HG02642 (cell line): ENCODE measurements at regions not wholly inside any gene's neighbourhood (a gene's known extent, or its start where the extent isn't known, plus 50 kb on each side); places are given as distances from the start of the nearest gene placed in this dataset.

Source experiments
- ATAC-seq: cut with Tn5 transposase; IDR thresholded peaks from one replicate; pipeline ENCODE4 v1.9.1; 2021; ENCODE audit warnings: mild to moderate bottlenecking; ENCODE audit not compliant: unreplicated experiment, poor library complexity

DNA sequence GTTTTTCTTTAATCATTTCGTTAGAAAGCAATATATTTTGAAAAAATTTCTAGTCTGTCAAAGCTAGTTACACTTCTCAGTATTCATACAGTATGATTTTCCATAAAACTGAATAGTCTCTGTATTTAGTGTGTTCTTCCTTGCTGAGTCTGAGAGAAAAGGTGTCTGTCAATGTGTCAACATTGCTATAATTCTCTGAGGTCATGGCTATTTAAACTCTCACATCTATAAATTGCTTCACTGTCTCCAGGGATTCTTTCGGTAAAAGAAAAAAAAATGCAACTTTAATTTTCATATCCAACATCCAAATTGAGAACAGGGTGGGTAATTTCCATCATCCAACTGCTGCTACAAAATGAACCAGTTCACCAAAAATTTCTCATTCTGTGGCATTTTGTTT lies 319.7 kb upstream of the GHITM start:
- no peak for ATAC-seq

DNA sequence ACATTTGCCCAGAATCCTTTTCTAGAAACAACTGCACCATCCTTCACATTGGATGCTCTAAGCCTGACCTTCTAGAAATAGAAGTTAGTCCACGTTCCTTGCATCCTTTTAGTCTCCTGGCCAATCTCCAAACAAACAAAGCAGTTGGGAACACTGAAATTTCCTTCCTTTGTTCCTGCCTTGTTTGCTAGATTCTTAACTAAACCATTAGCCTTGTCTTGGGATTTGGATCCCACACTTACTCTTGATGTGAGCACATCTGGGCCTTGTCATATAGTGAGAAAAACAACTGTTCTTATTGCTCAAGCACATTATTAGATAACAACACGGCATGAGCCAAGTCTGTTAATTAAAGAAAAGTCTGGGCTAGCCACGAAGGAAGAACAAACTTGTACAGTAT lies 319.3 kb upstream of the GHITM start:
- no peak for ATAC-seq

DNA sequence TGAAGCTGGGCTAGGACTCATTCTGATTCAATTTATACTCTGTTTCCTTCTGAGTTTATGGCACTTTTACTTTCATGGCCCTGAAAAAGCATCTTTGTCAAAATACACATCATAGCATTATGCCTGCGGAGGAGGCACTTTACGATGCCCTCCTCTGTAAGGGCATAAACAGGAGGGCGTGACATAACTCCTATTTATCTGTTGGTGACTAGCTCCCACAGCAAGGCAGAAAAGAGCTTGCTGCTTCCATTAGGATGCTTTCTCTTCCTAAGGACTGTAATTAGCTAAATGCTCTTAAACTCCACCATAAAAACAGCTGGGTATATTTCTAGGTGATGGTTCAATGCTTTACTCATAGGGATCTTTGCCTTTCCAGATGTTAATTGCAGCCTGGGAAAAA lies 315.2 kb upstream of the GHITM start:
- no peak for ATAC-seq

DNA sequence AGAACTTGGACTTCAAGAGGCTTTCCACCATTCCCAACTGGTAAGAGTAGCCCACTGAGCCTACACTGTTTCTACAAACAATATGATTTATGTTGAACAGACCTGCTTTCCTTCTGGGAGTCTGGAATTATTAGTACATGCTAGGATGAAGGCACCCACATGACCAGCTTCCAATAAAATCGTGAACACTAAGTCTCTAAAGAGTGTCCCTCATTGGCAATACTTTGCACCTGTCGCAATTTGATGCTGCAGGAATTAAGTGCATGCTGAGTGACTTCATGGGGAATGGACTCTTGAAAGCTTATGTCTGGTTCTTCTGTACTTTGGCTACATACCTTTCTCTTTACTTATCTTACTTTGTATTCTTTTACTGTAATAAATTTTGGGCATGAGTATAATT lies 305.2 kb upstream of the GHITM start:
- no peak for ATAC-seq

DNA sequence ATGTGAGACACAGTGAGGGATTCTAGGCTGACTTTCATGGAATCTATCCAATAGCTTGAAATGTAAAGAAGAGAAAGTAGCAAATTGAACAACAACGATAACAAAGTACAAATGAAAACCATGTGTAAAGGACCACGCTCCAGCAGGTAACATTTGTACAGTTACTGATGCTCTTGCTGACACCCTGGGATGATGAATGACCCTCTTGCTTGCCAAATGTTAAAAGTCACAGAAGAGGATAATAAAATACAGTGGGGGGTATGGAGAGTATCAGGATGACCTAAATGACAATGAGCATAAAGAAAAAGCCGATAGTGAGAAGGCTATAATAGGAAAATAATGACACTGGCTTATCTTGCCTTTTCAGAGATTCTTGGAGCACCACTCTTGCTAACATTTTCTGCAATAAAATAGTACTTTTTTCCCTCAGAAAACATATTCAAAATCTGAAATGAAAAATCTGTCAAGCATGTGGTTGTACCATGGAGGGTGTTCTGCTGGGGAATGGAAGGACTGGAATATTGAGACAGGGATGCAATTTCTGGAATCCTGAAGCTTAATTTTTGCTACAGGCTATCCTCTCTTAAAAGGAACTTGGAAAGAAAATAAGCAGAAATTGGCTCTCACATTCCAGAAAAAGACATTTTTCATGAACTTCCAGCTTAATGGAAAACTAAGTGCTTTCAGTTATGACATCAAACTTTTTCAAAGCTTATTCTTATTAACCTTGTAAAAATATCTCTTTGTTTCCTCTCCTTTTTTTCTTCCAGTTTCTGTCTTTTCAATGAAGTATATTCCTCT lies 303.2 kb upstream of the GHITM start:
- no peak for ATAC-seq

DNA sequence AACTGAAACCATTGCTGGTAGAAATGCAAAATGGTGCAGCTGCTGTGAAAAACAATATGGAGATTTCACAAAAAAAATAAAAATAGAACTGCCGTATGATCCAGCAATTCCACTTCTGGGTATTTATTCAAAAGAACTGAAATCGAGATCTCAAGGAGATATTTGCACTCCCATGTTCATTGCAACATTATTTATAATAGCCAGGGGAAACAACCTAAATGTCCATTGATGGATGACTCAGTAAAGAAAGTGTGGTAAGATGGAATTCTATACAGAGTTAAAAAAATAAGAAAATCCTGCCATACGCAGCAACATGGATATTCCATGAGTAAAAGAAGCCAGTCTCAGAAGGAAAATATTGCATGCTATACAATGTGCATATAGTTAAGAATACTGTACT lies 290.6 kb upstream of the GHITM start:
- no peak for ATAC-seq

DNA sequence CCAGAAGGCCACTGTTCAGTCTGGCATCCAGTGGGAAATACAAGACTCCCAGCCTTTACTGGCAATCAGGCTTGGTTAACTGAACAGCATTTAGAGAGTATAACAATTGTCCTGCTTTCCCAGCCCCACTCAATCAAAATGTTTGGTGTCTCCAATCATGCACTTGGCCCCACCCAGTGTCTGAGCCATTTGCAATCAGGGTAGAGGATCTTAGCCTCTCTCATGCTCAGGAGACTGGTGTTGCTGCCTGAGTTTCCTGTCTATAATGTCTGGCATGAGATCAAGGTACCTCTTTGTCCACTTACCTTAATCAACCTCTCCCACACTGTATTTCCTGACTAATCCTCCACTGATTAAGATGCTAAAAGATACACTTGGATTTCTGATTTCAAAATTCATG lies 290.2 kb upstream of the GHITM start:
- ATAC-seq = no peak

DNA sequence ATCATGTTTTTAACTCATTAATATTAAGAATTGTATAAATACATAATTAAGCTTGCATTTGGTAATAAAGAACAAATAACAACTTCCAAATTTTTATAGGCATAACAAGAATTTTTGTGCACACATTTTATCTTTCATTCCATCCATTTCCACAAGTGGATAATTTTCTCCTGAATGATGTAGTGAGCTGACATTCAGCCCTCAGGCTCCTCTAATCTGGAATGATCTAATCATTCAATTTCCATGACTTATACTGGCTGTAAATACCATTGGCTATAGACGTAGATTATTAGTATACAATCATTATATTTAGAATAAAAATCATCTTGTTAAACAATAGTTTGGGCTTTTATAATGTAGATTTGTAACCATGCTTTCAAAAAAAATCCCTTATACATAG lies 287.2 kb upstream of the GHITM start:
- no peak for ATAC-seq

DNA sequence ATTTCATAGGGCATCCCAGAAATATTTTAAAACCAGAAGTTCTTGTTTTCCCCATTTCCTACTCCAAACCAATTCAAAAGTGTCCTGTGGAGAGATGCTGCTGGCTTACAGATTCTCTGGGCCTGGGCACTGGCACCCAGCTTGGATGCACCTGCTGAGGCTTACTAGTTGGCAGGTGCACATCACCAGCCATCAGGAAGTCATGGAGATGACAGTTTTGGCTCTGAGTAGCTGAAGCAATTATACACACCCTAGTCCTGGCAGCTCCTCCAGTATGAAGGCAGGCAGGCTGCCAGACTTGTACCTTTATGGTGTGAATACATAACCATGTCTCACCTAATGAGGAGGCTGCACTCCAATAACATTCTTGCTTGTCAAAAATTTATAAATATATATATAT lies 276.6 kb upstream of the GHITM start:
- no peak for ATAC-seq

DNA sequence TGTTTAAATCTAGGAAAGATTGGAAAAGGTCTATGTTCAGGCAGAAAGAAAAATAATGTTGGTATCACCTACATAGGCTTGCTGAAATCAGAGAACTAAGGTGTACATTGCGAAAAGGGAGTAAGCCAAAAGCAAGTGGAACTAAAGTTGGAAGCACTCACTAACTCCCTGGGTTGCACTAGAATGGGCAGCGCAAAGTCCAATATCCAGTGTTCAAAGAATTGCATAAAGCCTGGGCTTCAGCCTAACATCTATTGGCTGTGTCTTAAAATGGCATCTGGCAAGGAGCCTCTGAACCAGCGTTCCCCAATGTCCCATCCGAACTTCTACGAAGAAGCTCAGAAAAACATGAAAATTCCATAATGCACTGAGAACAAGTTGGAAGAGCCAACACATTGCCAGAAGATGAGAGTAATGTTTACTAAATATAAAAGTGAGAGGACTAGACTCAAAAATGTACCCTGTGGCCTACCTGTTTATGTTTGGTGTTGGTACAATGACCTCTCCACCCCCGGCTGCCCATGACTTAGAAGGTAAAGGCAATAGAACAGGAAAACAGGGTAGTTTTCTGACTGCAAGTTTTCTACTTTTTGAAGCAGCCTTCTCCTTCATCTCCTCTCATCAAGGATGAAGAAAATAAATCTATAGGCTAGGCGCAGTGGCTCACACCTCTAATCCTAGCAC lies 275.9 kb upstream of the GHITM start:
- ATAC-seq = no peak

DNA sequence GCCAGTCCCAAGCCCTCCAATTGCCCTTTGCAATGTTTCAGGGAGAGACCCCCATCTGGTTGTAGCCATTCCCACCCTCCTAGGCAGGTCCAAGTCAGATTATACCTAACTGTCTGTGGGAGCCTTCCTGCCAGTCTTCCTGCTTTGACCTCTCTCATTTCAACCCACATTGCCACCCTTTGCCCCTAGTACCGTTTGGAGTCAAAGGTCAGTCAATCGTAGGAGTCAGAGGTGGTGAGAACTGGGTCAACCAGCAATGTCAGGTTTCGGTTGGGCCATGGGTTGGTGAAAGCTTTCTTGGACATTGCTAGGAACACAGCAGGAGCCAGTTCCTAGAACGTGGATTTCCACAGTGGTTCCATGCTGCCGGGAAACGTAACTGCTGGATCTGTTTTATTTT lies 269.4 kb upstream of the GHITM start:
- no peak for ATAC-seq

DNA sequence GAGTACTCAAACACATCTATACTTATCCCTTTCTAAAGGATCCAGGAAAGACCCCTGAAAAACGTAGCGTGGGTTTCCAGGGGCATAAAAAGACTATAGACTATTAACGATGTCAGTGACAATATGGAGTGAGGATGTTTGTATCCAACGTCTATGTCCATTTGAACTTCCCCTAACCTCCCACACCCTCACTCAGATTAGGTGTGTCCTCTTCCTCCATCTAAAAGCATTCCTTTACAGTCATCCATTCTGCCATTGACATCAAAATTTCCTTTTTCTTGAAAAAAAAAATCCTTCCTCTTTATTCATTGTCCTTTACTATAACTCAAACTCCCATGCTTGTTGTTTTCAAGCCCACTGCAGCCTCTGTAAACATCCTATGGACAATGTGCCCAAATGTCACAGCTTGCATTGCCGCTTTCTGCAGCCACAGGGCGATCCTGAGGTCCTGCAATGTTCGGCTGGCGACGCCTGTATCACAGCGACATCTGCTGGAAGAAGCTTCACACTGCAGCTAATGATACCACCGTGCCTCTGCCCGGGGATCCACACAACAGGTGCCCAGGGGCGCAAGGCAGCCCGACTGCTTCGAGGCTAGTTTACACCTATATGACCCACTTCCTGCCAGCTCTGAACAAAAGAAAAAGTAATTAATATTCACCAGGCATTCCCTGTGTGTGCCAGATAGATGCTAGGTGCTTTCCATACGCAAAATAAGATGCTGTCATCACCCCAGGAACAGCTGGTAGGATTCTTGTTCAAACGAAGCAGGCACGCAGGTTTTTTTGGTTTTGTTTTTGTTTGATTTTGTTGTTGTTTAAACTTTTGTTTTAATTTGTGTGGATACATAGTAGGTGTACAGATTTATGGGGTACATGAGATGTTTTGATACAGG lies 267.9 kb upstream of the GHITM start:
- peak; percentile 97 for ATAC-seq

DNA sequence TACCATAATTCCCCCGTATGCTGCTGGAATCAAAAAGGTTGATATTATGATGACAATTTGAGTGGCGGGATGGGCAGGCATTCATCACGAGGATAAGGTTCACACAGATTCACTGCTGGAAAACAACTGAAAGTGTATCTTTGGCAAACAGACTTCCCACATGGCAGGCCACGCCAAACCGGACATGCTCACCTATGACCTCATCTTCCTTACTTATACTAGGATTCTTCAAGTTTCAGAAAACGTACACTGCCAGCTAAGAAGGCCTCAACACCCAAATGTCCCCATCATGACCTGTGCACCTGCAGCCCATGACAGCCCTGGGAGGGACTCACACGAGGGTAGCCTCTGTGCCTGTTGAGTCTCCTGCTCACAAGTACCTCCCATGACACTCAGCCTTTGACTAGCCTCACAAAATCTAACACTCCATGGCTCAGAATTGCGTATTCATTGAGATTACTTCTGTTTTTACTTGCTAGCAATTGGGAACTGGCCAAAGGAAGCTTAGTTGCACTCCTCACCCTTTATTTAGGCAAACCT lies 259.0 kb upstream of the GHITM start:
- no peak for ATAC-seq

DNA sequence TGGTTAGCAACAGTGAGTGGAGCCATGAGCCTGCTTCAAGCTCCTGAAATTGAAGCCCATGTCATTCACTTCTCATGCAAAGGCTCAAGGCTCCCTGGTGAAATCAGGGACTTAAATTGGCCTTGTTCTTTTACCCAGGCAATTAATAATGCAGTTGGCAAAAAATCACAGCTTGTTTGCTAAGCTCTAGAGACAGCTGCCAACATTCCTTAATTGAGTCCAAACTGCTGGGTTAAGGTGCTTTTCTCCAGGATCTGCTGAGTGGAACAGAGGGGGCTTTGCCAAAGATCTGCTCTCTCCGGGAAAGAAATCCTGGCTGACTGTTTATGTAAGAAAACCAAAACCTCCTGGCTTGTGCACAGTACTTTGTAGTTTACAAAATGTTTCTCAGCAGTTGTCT lies 257.6 kb upstream of the GHITM start:
- ATAC-seq = no peak

DNA sequence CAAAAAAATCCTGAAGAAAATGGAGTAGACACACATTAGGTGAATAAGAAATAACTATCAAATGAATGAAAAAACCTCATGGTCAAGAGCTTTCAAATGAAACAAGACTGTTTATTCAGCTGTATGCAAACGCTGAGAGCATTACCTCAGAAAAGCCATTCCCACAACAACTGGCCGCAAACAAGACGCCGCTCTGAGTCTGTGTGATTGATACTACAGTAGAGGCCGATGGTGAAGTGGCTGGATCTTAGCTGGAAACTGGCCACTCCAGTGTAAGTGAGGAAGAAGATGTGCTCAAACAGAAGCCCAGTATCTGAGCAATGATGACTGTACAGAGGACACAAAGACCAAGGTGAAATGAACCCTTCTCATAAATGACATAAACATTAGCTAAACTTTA lies 252.4 kb upstream of the GHITM start:
- no peak for ATAC-seq

DNA sequence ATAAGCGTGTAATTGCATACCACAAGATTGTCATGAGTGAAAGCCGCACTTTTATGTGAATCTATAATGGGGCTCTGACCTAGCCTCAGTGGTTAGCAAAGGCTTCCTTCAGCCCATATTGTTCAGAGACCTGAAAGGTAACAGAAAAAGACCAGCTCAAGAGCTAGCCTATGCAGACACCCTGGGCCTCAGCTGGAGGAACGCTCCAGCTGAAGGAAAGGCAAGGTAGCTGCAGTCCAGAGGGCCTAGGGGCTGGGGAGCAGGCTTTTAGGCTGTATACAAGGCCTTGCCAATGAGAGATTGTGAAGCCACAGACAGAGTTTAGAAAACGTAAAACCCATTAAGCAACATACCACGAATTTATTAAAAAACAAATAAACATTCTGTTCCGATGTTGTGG lies 246.6 kb upstream of the GHITM start:
- ATAC-seq = no peak

DNA sequence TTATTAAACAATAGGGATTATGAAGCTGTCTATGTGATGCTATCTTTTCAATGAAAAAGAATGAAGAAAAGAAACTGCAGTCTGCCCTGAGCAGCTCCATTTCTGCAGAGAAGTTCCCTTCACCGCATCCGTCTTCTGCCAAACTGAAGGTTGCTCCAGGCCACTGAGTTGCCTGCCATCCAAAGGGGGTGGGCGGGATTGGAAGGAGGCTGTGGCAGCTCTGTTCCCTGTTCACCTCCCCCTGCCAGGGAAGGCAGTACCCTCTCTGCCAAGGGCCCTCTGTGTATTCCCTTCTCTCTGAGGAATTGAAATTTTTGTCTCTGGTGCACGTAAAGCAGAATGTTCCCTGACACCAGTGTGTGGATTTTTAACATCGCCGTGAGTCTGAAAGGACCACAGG lies 243.1 kb upstream of the GHITM start:
- ATAC-seq = no peak

DNA sequence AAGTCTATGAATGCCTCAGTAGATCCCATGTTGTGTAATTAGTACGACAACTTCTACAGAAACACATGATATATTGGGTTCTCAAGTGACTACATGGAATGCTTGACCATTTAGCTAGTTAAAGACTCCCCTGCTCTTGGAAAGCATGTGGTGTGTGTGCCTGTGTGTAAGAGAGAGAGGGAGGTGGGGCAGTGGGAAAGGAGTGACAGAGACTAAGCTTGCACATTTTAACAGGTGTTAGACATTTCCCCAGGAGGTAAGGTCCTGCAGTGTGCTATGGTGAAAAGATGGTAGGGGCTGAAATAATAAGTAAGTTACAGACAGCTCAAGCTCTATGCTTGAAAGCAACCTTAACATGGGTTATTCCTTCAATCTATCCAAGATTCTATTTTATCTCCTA lies 241.7 kb upstream of the GHITM start:
- no peak for ATAC-seq

DNA sequence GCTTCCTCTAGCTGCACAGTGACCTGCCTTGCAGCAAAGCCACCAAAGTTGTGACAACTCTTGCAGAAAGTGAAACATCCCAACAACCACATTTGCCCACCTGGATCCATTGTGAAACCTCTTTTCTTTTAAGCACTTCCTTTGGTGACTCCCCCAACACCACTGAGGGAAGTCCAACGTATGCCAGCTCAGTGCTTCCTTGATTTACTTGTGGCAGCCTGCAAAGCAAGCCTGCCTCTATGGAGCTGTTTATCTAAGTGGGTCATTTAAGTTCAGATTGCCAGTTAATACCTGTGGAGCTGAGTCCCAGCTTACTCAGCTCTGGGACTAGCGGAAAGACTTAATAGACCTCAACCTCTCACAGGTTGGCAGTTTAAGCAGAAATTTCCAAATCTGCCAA lies 230.8 kb upstream of the GHITM start:
- no peak for ATAC-seq

DNA sequence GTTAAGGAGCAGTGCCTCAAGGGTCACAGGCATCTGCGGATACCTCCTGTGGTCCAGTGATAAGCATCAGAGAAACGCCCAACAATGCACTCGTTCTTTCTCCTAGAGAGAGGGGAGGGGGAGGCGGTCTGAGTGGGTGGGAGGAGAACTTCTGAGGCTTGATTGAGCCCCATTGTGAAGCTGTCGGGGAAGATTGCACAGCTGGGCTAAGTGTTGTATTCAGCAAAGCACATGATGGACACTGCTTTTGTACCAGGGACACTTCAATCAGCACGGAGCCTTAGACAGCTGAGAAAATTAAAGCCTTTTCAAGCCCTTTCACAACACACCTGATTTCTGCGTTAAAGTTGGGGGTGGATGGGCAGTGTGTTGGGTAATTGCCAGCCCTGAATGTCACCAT lies 230.3 kb upstream of the GHITM start:
- no peak for ATAC-seq

DNA sequence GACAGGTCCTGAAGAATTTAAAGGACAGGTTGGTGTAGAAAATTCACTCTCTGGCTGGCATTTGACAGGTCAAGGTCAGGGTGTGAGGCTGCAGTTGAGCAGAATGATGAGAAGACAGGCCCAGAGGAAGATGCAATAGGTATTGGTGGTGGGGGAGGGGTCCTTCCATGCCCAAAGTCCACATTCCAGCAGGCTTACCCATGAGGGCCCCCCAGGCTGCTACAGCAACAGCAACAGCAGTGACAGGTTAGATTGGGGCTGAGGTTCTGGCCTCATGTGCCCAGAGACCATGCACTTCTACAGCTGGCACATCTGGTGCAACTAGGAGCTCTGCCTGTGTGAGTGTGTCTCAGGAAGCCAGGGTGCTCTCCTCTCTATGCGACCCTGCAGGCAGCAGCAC lies 223.5 kb upstream of the GHITM start:
- no peak for ATAC-seq
